ENCODE measurements at regions not wholly inside any gene's neighbourhood (a gene's known extent, or its start where the extent isn't known, plus 50 kb on each side); places are given as distances from the start of the nearest gene placed in this dataset.
"Not testable (repeated sequence)": the region's sequence is repeated elsewhere in the genome, so short reads cannot be mapped to it uniquely, and the experiment has no call there.

- no peak for DNase-seq
Measured at GRCh38 chr4:13990596-13991589, 363.4 kb upstream of the BOD1L1 start.

- no peak for DNase-seq
Measured at GRCh38 chr4:13992041-13992440, 364.5 kb upstream of the BOD1L1 start.

- DNase-seq = no peak
Measured at GRCh38 chr4:13992975-13993520, 365.5 kb upstream of the BOD1L1 start.

- DNase-seq = no peak
Measured at GRCh38 chr4:13994016-13994415, 366.5 kb upstream of the BOD1L1 start.

- DNase-seq = no peak
Measured at GRCh38 chr4:13998850-13999445, 371.4 kb upstream of the BOD1L1 start.

GRCh38 chr4:14000091-14000814 is 372.7 kb upstream of the BOD1L1 start:
- DNase-seq = no peak

GRCh38 chr4:14002331-14002730 is 374.8 kb upstream of the BOD1L1 start:
- DNase-seq = not testable (repeated sequence)

- no peak for DNase-seq
Measured at GRCh38 chr4:14008494-14008893, 381.0 kb upstream of the BOD1L1 start.

GRCh38 chr4:14018191-14018853 is 390.8 kb upstream of the BOD1L1 start:
- no peak for DNase-seq

GRCh38 chr4:14022456-14022855 is 394.9 kb upstream of the BOD1L1 start:
- DNase-seq = no peak

GRCh38 chr4:14023036-14023435 is 395.5 kb upstream of the BOD1L1 start:
- DNase-seq = no peak

GRCh38 chr4:14023896-14024295 is 396.4 kb upstream of the BOD1L1 start:
- no peak for DNase-seq

- DNase-seq = no peak
Measured at GRCh38 chr4:14025111-14025510, 397.6 kb upstream of the BOD1L1 start.

- no peak for DNase-seq
Measured at GRCh38 chr4:14025891-14026290, 398.4 kb upstream of the BOD1L1 start.

GRCh38 chr4:14028862-14029261 is 401.3 kb upstream of the BOD1L1 start:
- no peak for DNase-seq

GRCh38 chr4:14035076-14035475 is 407.6 kb upstream of the BOD1L1 start:
- no peak for DNase-seq

GRCh38 chr4:14043203-14043602 is 415.7 kb upstream of the BOD1L1 start:
- DNase-seq = no peak

- DNase-seq = no peak
Measured at GRCh38 chr4:14046642-14047041, 419.1 kb upstream of the BOD1L1 start.

- no peak for DNase-seq
Measured at GRCh38 chr4:14047840-14048239, 420.3 kb upstream of the BOD1L1 start.

GRCh38 chr4:14049946-14050345 is 422.4 kb upstream of the BOD1L1 start:
- no peak for DNase-seq

- no peak for DNase-seq
Measured at GRCh38 chr4:14053291-14053690, 425.8 kb upstream of the BOD1L1 start.

- no peak for DNase-seq
Measured at GRCh38 chr4:14054391-14054790, 426.9 kb upstream of the BOD1L1 start.

GRCh38 chr4:14059006-14059405 is 431.5 kb upstream of the BOD1L1 start:
- DNase-seq = no peak
